DMS153 treated with DMSO at 0.1 percent for 48 hours (cell line): ENCODE measurements at regions not wholly inside any gene's neighbourhood (a gene's known extent, or its start where the extent isn't known, plus 50 kb on each side); places are given as distances from the start of the nearest gene placed in this dataset.

Experiments
- DNase-seq: peaks from one replicate; lab custom pipeline; 2025; ENCODE audit not compliant: unreplicated experiment; lab: John Stamatoyannopoulos, UW

- no peak for DNase-seq
Measured at GRCh38 chr22:42330170-42330569, 59.7 kb upstream of the TCF20 start.

DNA sequence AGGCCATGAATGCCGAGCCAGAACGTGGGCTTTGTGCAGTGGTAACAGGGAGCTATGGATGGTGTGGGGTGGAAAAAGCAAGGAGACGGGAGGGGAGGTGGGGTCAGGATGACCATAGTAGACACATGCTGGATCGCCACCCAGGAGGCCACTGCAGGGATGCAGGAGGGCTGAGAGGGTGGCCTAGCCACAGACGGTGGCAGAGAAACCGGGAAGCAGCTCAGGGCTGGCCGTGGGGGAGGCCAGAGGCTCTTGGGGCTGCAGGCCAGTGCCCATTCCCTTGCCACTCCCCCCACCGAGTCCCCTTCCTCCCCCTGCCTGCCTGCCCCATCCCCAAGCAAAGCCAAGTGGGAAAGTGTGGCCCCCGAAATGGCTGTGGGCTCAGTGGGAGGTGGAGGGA lies 59.1 kb upstream of the TCF20 start:
- DNase-seq: no peak

GRCh38 chr22:42328784-42329145 lies 58.3 kb upstream of the TCF20 start:
- DNase-seq: no peak

DNA sequence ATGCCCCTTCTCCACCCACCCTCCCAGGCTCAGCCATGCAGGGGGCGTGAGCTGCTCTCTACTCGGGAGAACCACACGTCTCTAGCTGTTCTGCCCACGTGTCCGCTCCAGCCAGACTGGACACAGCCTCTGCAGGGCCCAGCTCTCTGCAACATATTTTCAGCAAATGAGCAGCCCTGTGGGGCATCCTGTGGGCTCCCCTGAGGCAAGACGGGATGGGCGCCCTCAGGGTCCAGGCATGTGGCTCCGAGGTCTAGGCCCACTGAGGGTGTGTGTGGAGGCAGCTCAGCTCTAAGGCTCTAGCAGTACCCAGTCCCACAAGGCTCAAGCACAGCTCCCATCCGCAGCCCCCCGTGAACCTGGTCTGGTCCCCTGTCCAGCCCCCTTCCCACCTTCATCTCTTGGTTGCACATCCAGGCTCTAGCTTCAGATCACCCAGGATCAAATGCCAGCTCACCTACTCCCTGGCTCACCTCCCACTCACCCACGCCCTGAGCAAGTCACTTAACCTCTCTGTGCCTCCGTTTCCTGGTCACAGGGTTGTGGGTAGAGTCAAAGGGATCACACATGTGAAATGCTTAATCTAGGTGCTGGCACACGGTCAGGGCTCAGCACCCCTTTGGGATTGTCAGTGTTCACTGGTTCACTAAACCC lies 57.8 kb upstream of the TCF20 start:
- DNase-seq: no peak

GRCh38 chr22:42327462-42328129 lies 57.1 kb upstream of the TCF20 start:
- no peak for DNase-seq

DNA sequence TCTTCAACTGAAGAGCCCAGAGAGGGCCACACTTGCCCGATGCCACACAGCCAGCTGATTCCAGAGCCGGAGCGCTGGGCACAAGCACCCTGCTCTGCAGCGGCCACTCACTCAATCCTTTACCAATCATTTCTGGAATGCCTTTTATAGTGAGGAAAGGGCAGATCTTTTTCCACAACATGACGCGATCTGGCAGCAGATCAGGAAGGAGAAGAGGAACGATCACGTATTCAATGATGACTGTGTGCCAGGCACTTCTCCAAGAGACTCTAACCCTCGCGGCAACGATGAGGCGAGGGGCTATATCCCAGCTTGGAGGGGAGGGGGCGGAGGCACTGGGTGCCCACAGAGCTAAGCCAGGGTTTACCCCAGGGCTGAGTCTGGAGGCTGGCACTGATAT lies 56.3 kb upstream of the TCF20 start:
- DNase-seq: no peak

GRCh38 chr22:42326301-42326700 lies 55.8 kb upstream of the TCF20 start:
- no peak for DNase-seq

- no peak for DNase-seq
Measured at GRCh38 chr22:42324990-42325710, 54.7 kb upstream of the TCF20 start.

DNA sequence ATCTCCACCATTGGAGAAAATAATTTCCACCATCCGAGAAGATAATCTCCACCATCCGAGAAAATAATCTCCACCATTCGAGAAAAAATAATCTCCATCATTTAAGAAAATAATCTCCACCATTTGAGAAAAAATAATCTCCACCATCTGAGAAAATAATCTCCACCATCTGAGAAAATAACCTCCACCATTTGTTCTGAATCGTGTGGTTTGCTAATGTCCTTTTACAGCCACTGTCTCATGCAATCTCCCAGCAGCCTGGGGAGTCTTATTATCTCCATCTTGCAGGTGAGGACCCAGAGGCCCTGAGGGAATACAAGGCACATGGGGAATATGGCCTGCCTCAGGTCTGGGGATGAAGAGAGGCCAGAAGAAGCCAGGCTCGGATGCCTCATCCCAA lies 54.1 kb upstream of the TCF20 start:
- no peak for DNase-seq

GRCh38 chr22:42323971-42324370 lies 53.5 kb upstream of the TCF20 start:
- no peak for DNase-seq

- no peak for DNase-seq
Measured at GRCh38 chr22:42322562-42322926, 52.1 kb upstream of the TCF20 start.

DNA sequence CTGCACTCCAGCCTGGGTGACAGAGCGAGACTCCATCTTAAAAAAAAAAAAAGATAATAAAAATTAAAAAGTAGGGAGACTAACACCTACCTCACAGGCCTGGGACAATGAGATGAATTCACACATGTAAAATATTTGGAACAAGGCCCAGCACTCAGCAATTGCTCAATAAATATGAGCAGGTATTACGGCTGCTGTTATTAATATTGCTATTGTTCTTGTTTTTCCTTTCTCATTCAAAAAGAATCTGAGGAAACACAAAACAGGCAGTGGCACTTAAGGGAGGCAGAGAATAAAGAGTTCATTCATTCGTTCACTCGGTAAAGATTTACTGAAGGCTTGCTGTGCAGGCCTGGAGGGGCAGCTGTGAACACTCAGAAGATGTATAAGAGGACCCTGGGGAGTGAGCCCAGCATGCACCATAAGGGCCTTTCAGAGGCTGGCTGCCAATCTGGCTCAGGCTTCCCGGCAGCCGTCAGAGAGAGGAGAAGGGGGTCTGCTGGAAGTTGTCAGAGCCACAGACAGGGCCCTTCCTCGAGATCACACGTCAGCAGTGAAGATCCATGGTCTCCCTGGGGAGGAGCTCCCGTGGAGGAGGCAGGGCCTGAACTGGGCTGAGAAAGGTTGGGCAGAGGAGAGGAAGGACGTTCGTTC lies 51.6 kb upstream of the TCF20 start:
- DNase-seq: peak; percentile 51

DNA sequence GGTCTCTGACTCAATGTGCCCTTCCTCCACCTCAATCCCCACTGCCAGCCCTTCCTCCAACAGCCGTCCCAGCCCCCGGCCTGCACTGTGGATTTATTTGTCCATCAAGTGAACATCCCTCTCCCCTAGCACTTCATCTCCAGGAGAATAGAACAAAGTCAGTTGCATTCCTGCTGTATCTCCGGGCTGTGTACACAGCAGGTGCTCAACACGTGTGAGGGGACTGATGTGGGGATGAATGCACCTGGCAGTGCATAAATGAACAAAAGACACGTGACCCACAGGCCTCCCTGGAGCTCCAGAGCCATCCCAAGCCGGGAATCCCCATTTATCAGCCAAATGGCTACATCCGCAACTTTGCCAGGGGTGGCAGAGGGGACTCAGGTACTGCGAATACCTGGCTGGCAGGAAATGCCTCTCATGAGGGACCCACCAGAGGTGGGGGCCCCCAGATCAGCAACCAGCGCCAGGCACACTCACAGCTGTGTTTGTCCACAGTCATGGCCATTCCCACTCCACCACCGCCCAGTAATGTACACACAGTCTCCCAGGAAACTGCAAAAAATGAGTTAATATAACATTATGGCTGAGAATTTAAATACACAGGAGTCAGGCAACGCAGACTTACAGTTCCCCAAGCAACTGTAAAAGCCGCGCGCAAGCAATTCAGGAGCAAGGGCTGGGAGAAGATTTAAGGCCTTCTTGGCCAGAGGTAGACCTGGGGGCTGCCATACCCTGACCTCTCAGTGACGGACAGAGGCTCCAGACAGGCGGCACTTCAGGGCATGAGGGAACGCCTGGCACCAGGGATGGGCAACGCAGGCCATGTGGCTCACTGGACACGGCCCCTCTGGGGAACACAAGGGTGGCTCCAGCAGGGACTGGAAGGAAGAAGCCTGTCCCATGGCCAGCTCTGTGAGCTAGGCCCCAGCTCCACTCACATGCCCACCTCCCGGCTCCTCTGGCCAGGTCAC lies 50.3 kb upstream of the TCF20 start:
- DNase-seq: peak; percentile 60
